Endothelial cell of umbilical vein (primary cell): ENCODE measurements at regions not wholly inside any gene's neighbourhood (a gene's known extent, or its start where the extent isn't known, plus 50 kb on each side); places are given as distances from the start of the nearest gene placed in this dataset. TPM values are rescaled to one million over a fixed set of nuclear protein-coding genes. Genes with fewer than 3 reads are reported as not detected.

Source experiments
- BruUV-seq: library from RNA; stranded (reverse); fragments of 400-500 nt; replicated peaks from 2 replicates; lab custom pipeline; 2021; lab: Mats Ljungman, UMichigan
- CTCF ChIA-PET: fragments of 300-600, 350-600 bp; sonication (Branson Sonifier 250); formaldehyde crosslinking; loops from one replicate; lab custom pipeline; 2021; ENCODE audit warnings: antibody characterized with exemption, inconsistent platforms; lab: Charles Lee
- POLR2A ChIA-PET: fragments of 300-600, 350-600 bp; sonication (Branson Sonifier 250); formaldehyde crosslinking; loops from one replicate; lab custom pipeline; 2021; ENCODE audit warnings: antibody characterized with exemption, inconsistent platforms; lab: Charles Lee
- DNase-seq: peaks from one replicate; pipeline ENCODE4 v3.0.0-alpha.2; 2011; ENCODE audit warnings: low read depth, low spot score
- FAIRE-seq: peaks from 2 replicates; lab custom pipeline; 2011; peaks lifted over from hg19 to GRCh38; lab: Jason Lieb, UNC
- H2AFZ ChIP-seq: 2 replicates; pipeline ENCODE4 v1.6.0; 2012; ENCODE audit warnings: low read depth, low read length, control low read depth, inconsistent platforms
- H3K27ac ChIP-seq: 2 replicates; pipeline ENCODE4 v1.5.1; 2011; ENCODE audit warnings: low read depth, mild to moderate bottlenecking, control low read depth, low read length, moderate library complexity; ENCODE audit not compliant: insufficient read depth
- H3K27me3 ChIP-seq, 2 experiments: 2 replicates each; pipeline versions ENCODE4 v1.6.0 to v1.6.1; 2011; ENCODE audit warnings: low read length in 2 of 2, mixed read lengths in 1 of 2; ENCODE audit not compliant: control insufficient read depth in 2 of 2, insufficient read depth in 2 of 2
- H3K36me3 ChIP-seq, 2 experiments: 2 replicates in 1 of 2; 3 replicates in 1 of 2; pipeline ENCODE4 v1.5.1; 2011; ENCODE audit warnings: low read length in 2 of 2, mild to moderate bottlenecking in 1 of 2, moderate library complexity in 1 of 2; ENCODE audit not compliant: control insufficient read depth in 2 of 2, insufficient read depth in 2 of 2; ENCODE audit errors: extremely low read depth in 1 of 2
- H3K4me1 ChIP-seq: 3 replicates; pipeline ENCODE4 v1.5.1; 2011; ENCODE audit warnings: mild to moderate bottlenecking, low read length; ENCODE audit not compliant: control insufficient read depth, insufficient read depth; ENCODE audit errors: extremely low read depth
- H3K4me2 ChIP-seq: 2 replicates; pipeline ENCODE4 v1.6.1; 2011; ENCODE audit warnings: low read length, control low read depth, mixed read lengths; ENCODE audit not compliant: insufficient read depth
- H3K4me3 ChIP-seq, 3 experiments: fragments of 200-600 bp in 1 of 3; sonication (generic), shearing (Covaris generic) in 1 of 3; replicated peaks in 1 of 3; 2 replicates each; pipeline ENCODE4 v1.5.1; 2011 to 2016; ENCODE audit warnings: control low read depth in 3 of 3, low read length in 3 of 3, mild to moderate bottlenecking in 2 of 3, inconsistent platforms in 1 of 3, low read depth in 1 of 3, moderate library complexity in 1 of 3; ENCODE audit not compliant: insufficient read depth in 1 of 3
- H3K79me2 ChIP-seq: 2 replicates; pipeline ENCODE4 v1.6.0; 2012; ENCODE audit warnings: low read length, inconsistent platforms; ENCODE audit not compliant: control insufficient read depth, insufficient read depth
- H3K9ac ChIP-seq: replicated peaks from 2 replicates; pipeline ENCODE3; 2011; ENCODE audit warnings: low read length, control low read depth; ENCODE audit not compliant: insufficient read depth; ENCODE audit errors: extremely low read depth
- H3K9me1 ChIP-seq: replicated peaks from 3 replicates; pipeline ENCODE4 v1.6.0; 2011; ENCODE audit warnings: mild to moderate bottlenecking, low read length; ENCODE audit not compliant: control insufficient read depth, insufficient read depth; ENCODE audit errors: extremely low read depth
- H3K9me3 ChIP-seq: replicated peaks from 2 replicates; pipeline ENCODE4 v1.5.1; 2012; ENCODE audit warnings: low read length, inconsistent platforms; ENCODE audit not compliant: control insufficient read depth, insufficient read depth
- H4K20me1 ChIP-seq: replicated peaks from 2 replicates; pipeline ENCODE3; 2011; ENCODE audit warnings: mild to moderate bottlenecking, low read length; ENCODE audit not compliant: control insufficient read depth, insufficient read depth; ENCODE audit errors: extremely low read depth
- CTCF ChIP-seq, 2 donors: IDR thresholded peaks; 1 replicate in 1 of 2; 2 replicates in 1 of 2; pipeline ENCODE4 v1.5.1; 2011; ENCODE audit warnings: low read length in 2 of 2, mild to moderate bottlenecking in 2 of 2, moderate library complexity in 2 of 2, control low read depth in 1 of 2, inconsistent platforms in 1 of 2, low read depth in 1 of 2; ENCODE audit not compliant: insufficient read depth in 1 of 2; ENCODE audit errors: extremely low read depth in 1 of 2
- EZH2 ChIP-seq: IDR thresholded peaks from 2 replicates; pipeline ENCODE4 v1.6.1; 2012; ENCODE audit warnings: borderline replicate concordance, low read depth, mild to moderate bottlenecking, moderate library complexity, low read length, inconsistent platforms; ENCODE audit not compliant: severe bottlenecking
- FOS ChIP-seq: IDR thresholded peaks from 2 replicates; pipeline ENCODE4 v1.6.1; 2011; ENCODE audit warnings: mild to moderate bottlenecking, low read length, moderate library complexity, borderline replicate concordance; ENCODE audit not compliant: insufficient read depth
- GATA2 ChIP-seq: IDR thresholded peaks from 2 replicates; pipeline ENCODE4 v1.7.0; 2011; ENCODE audit warnings: low read depth, mild to moderate bottlenecking, moderate library complexity, mixed read lengths, low read length; ENCODE audit not compliant: insufficient read length, insufficient read depth
- JUN ChIP-seq: IDR thresholded peaks from 2 replicates; pipeline ENCODE4 v1.6.1; 2011; ENCODE audit warnings: borderline replicate concordance, low read depth; ENCODE audit not compliant: insufficient read length, insufficient read depth
- MAX ChIP-seq: IDR thresholded peaks from 2 replicates; pipeline ENCODE4 v1.6.1; 2011; ENCODE audit not compliant: insufficient read depth, insufficient read length
- MYC ChIP-seq: IDR thresholded peaks from one replicate; pipeline ENCODE4 v1.6.1; 2011; ENCODE audit warnings: mild to moderate bottlenecking, low read depth, low read length
- POLR2A ChIP-seq: IDR thresholded peaks from 2 replicates; pipeline ENCODE4 v1.6.1; 2012; ENCODE audit warnings: low read depth, mild to moderate bottlenecking, control low read depth, low read length
- POLR2AphosphoS5 ChIP-seq: IDR thresholded peaks from 2 replicates; pipeline ENCODE4 v1.6.1; 2012; ENCODE audit warnings: low read depth, mild to moderate bottlenecking, control low read depth, low read length, moderate library complexity; ENCODE audit not compliant: insufficient read depth
- dilution Hi-C: fragments of 300-500 bp; cut with MboI; formaldehyde crosslinking; loops from one replicate; pipeline ENCODE4 v1.15.0; 2019; ENCODE audit warnings: low sequenced_read_pairs; ENCODE audit not compliant: extremely low pct_ligation_motif_present
- intact Hi-C: fragments of 100-400 bp; cut with micrococcal nuclease; formaldehyde crosslinking; loops from one replicate; pipeline ENCODE4 v1.10.0; 2022
- microRNA counts: library from miRNA; unstranded; fragments of <30 nt; microRNA quantifications from one replicate; lab custom pipeline; 2016
- microRNA-seq: library from miRNA; unstranded; fragments of <30 nt; microRNA quantifications from one replicate; pipeline ENCODE4 v1.2.0, GENCODE V29; 2021; ENCODE audit warnings: borderline number of aligned reads, borderline replicate concordance
- small RNA-seq: library from RNA; depleted of rRNA; stranded (forward); fragments of <200 nt; gene quantifications from one replicate; pipeline ENCODE3, GENCODE V24; 2012; ENCODE audit warnings: low replicate concordance, low read depth; ENCODE audit not compliant: insufficient read depth, insufficient read length

- Histone ChIP-seq H3K79me2 (no peaks in the 10 kb centered on the region), H3K4me1 (peaks cover 2% of the 10 kb centered on the region), H4K20me1 (no peaks in the 10 kb centered on the region), H3K9me1 (no peaks in the 10 kb centered on the region), H3K36me3 (no peaks in the 10 kb centered on the region), H3K4me2 (no peak overlapping the region), H3K9ac (no peak overlapping the region), H3K9me3 (no peaks in the 10 kb centered on the region), H3K27ac (no peak overlapping the region), H2AFZ (no peak overlapping the region), H3K27me3 (peaks cover 1 to 24% of the 10 kb centered on the region in 2 experiments), H3K4me3 (no peak overlapping the region)
- ChIA-PET POLR2A (no interaction called here), CTCF (interaction anchor here (0.7 to 1.7 kb wide), 3 partner anchors 13 to 204 kb away, joined by 3 to 4 read pairs (median 3); no protein-coding TSS in a partner anchor)
- DNase-seq (no peak), FAIRE-seq (no peak)
- dilution Hi-C loops: no loop called here
- TF ChIP-seq POLR2AphosphoS5 (no peak), MAX (no peak), CTCF (IDR thresholded peaks at IDR 0.05; ENCODE audit: extremely low read depth in 1 of 2, insufficient read depth in 1 of 2, low read depth in 1 of 2, low read length in 2 of 2) (no peak), POLR2A (no peak), EZH2 (no peak), MYC (no peak), JUN (no peak), GATA2 (no peak), FOS (no peak)
- intact Hi-C loops: no loop called here
- no TSS peak for BruUV-seq
Observed at GRCh38 chr11:43626798-43627197, 53.7 kb upstream of the HSD17B12 start.

MicroRNA genes in the stretch of these regions (microRNA counts, 767-probe panel; counts per million panel counts)
- 723 counts per million, percentile 96 among the panel's probes with 10 or more counts for microRNA hsa-miR-129-2-3p (lab: Ali Mortazavi, UCI)
- 723 counts per million, percentile 96 among the panel's probes with 10 or more counts for microRNA hsa-miR-129-5p (lab: Ali Mortazavi, UCI)
- 723 counts per million, percentile 96 among the panel's probes with 10 or more counts for microRNA hsa-miR-670 (lab: Ali Mortazavi, UCI)

Small RNA genes lying in the stretch of these regions (microRNA-seq; reads per million reads assigned to microRNA genes)
- gene MIR129-2 (not detected), gene MIR670 (not detected)

Small RNA genes lying in the stretch of these regions (small RNA-seq; reads per million reads assigned to genes)
- gene MIR129-2: not detected
- not detected for gene MIR670
